Endodermal cell (in vitro differentiated cells): ENCODE measurements at regions not wholly inside any gene's neighbourhood (a gene's known extent, or its start where the extent isn't known, plus 50 kb on each side); places are given as distances from the start of the nearest gene placed in this dataset.

ENCODE experiments used
- DNase-seq: peaks from one replicate; pipeline ENCODE4 v3.0.0-alpha.2; 2017
- H3K27ac ChIP-seq: 2 replicates; pipeline ENCODE4 v1.5.1; 2013; ENCODE audit warnings: mild to moderate bottlenecking, low read depth, low read length, moderate library complexity
- H3K27me3 ChIP-seq: 2 replicates; pipeline ENCODE4 v1.6.1; 2013; ENCODE audit warnings: mild to moderate bottlenecking, low read length, moderate library complexity; ENCODE audit not compliant: insufficient read depth, control insufficient read depth, poor library complexity, severe bottlenecking
- H3K36me3 ChIP-seq: 2 replicates; pipeline ENCODE4 v1.7.0; 2013; ENCODE audit warnings: mild to moderate bottlenecking, low read length, moderate library complexity; ENCODE audit not compliant: control insufficient read depth, insufficient read depth
- H3K4me1 ChIP-seq: one replicate; pipeline ENCODE4 v1.7.0; 2013; ENCODE audit warnings: low read length; ENCODE audit not compliant: control insufficient read depth, insufficient read depth
- H3K4me3 ChIP-seq: 2 replicates; pipeline ENCODE4 v1.5.1; 2013; ENCODE audit warnings: mild to moderate bottlenecking, low read length, moderate library complexity
- H3K9ac ChIP-seq: 2 replicates; pipeline ENCODE4 v1.6.1; 2013; ENCODE audit warnings: mild to moderate bottlenecking, low read length, moderate library complexity; ENCODE audit not compliant: poor library complexity, severe bottlenecking; ENCODE audit errors: extremely low read depth
- H3K9me3 ChIP-seq: 2 replicates; pipeline ENCODE4 v1.6.1; 2013; ENCODE audit warnings: mild to moderate bottlenecking, low read length, moderate library complexity; ENCODE audit not compliant: control insufficient read depth
- H3K27ac Mint-ChIP-seq: 2 replicates; pipeline ENCODE4 v1.8.0; 2020; ENCODE audit warnings: mixed read lengths
- H3K27me3 Mint-ChIP-seq: 2 replicates; pipeline ENCODE4 v1.8.0; 2021; ENCODE audit warnings: mild to moderate bottlenecking, mixed read lengths; ENCODE audit not compliant: insufficient read depth
- H3K36me3 Mint-ChIP-seq: 2 replicates; pipeline ENCODE4 v1.8.0; 2020; ENCODE audit warnings: low read depth, mixed read lengths
- H3K4me1 Mint-ChIP-seq: 2 replicates; pipeline ENCODE4 v1.8.0; 2020; ENCODE audit warnings: mixed read lengths
- H3K4me3 Mint-ChIP-seq: 2 replicates; pipeline ENCODE4 v1.8.0; 2020; ENCODE audit warnings: mild to moderate bottlenecking, moderate library complexity, mixed read lengths
- H3K9me3 Mint-ChIP-seq: 2 replicates; pipeline ENCODE4 v1.8.0; 2020; ENCODE audit warnings: mild to moderate bottlenecking, mixed read lengths
- CTCF ChIP-seq: fragments of 200-600 bp; sonication (generic); conservative IDR thresholded peaks from 2 replicates; pipeline ENCODE4 v1.5.0; 2021; ENCODE audit warnings: antibody characterized with exemption, mild to moderate bottlenecking
- WGBS, 2 experiments: methylation state at CpG; one replicate each; pipeline versions ENCODE4 v1.1.5 to v1.1.7; 2013; ENCODE audit warnings: missing lambda C conversion rate in 2 of 2, mixed read lengths in 1 of 2; ENCODE audit not compliant: insufficient coverage in 1 of 2, insufficient read length in 1 of 2; 5-methylcytosine and 5-hydroxymethylcytosine counted together

GRCh38 chr15:67917636-67918035 lies 77.8 kb upstream of the RNU6-1 start:
- Mint-ChIP-seq H3K9me3 (peaks cover 3% of the 10 kb centered on the region), H3K4me1 (peaks cover 38% of the 10 kb centered on the region), H3K27me3 (no peaks in the 10 kb centered on the region), H3K36me3 (no peaks in the 10 kb centered on the region), H3K27ac (no peak overlapping the region), H3K4me3 (no peak overlapping the region)
- no peak overlapping the region for H3K4me3 ChIP-seq
- H3K27me3 ChIP-seq = no peaks in the 10 kb centered on the region
- H3K27ac ChIP-seq = no peak overlapping the region
- no peaks in the 10 kb centered on the region for H3K36me3 ChIP-seq
- no peak overlapping the region for H3K9ac ChIP-seq
- peak; percentile 41 for DNase-seq
- H3K9me3 ChIP-seq = peaks cover 13% of the 10 kb centered on the region
- no peak for TF ChIP-seq CTCF
- WGBS, 2 experiments = 77 to 83% methylated on average over 1 of the region's 1 CpG
- H3K4me1 ChIP-seq = no peaks in the 10 kb centered on the region

GRCh38 chr15:67918205-67918861 lies 78.5 kb upstream of the RNU6-1 start:
- TF ChIP-seq CTCF = peak; percentile 21
- Histone ChIP-seq H3K27ac (no peak overlapping the region), H3K36me3 (no peaks in the 10 kb centered on the region), H3K9ac (no peak overlapping the region), H3K9me3 (peaks cover 13% of the 10 kb centered on the region), H3K4me1 (no peaks in the 10 kb centered on the region), H3K27me3 (no peaks in the 10 kb centered on the region), H3K4me3 (no peak overlapping the region)
- DNase-seq = peak; percentile 57
- Mint-ChIP-seq H3K9me3 (peaks cover 3% of the 10 kb centered on the region), H3K27ac (peak overlapping the region; percentile 19), H3K4me1 (peaks cover 38% of the 10 kb centered on the region), H3K36me3 (no peaks in the 10 kb centered on the region), H3K27me3 (no peaks in the 10 kb centered on the region), H3K4me3 (no peak overlapping the region)
- 92% methylated on average over 6 to 10 of the region's 10 CpGs for WGBS, 2 experiments

GRCh38 chr15:67920524-67921240 lies 80.8 kb upstream of the RNU6-1 start:
- H3K27ac Mint-ChIP-seq = no peak overlapping the region
- no peak for DNase-seq
- peaks cover 10% of the 10 kb centered on the region for H3K9me3 ChIP-seq
- no peaks in the 10 kb centered on the region for H3K36me3 ChIP-seq
- H3K27me3 ChIP-seq = no peaks in the 10 kb centered on the region
- no peaks in the 10 kb centered on the region for H3K27me3 Mint-ChIP-seq
- H3K27ac ChIP-seq = no peak overlapping the region
- TF ChIP-seq CTCF = no peak
- peaks cover 2% of the 10 kb centered on the region for H3K9me3 Mint-ChIP-seq
- no peaks in the 10 kb centered on the region for H3K4me1 ChIP-seq
- no peak overlapping the region for H3K4me3 Mint-ChIP-seq
- H3K4me1 Mint-ChIP-seq = peaks cover 25% of the 10 kb centered on the region
- H3K9ac ChIP-seq = no peak overlapping the region
- no peak overlapping the region for H3K4me3 ChIP-seq
- WGBS, 2 experiments = 90 to 96% methylated on average over 6 of the region's 6 CpGs
- H3K36me3 Mint-ChIP-seq = no peaks in the 10 kb centered on the region
